ENCODE measurements at regions not wholly inside any gene's neighbourhood (a gene's known extent, or its start where the extent isn't known, plus 50 kb on each side); places are given as distances from the start of the nearest gene placed in this dataset.

DNA sequence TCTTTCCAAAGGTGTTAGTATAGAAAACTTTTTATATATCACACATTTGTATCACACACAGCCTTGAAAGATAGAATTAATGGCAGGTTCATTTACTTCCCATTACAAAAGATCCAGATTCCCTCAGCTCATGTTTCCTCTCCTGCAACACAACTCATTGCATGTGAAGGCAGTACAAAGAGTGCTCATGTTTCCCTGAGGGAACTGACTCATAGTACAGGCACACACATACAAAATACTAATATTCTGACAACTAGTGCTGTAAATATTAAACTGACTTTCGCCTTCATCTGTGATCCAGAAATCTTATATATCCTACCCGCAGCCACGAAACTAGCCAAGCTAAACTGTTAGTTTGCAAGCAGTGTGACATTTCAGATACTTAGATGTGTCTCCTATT lies 819.8 kb upstream of the PCDH7 start:
- Histone ChIP-seq H3K4me3 (ENCODE audit: control insufficient read depth in 2 of 3, extremely low read depth in 1 of 3, insufficient read depth in 2 of 3, low read depth in 1 of 3, low read length in 3 of 3) (no peak overlapping the region), H3K27me3 (ENCODE audit: control insufficient read depth, extremely low read depth, insufficient read depth, low read length) (no peaks in the 10 kb centered on the region), H3K9me1 (ENCODE audit: control insufficient read depth, extremely low read depth, insufficient read depth, low read length) (no peaks in the 10 kb centered on the region), H3K36me3 (ENCODE audit: control insufficient read depth in 2 of 2, extremely low read depth in 1 of 2, insufficient read depth in 2 of 2, low read length in 2 of 2) (no peaks in the 10 kb centered on the region), H4K20me1 (ENCODE audit: control insufficient read depth, extremely low read depth, insufficient read depth, low read length) (no peaks in the 10 kb centered on the region), H2AFZ (ENCODE audit: control insufficient read depth, low read length) (no peak overlapping the region), H3K9ac (ENCODE audit: control insufficient read depth, extremely low read depth, insufficient read depth, low read length) (no peak overlapping the region), H3K9me3 (ENCODE audit: control insufficient read depth, low read depth, low read length) (no peaks in the 10 kb centered on the region), H3K79me2 (ENCODE audit: control insufficient read depth, insufficient read depth, low read length) (no peaks in the 10 kb centered on the region), H3K4me1 (ENCODE audit: control insufficient read depth, extremely low read depth, insufficient read depth, low read length) (no peaks in the 10 kb centered on the region), H3K4me2 (ENCODE audit: control insufficient read depth, extremely low read depth, insufficient read depth, low read depth, low read length) (no peak overlapping the region), H3K27ac (ENCODE audit: control insufficient read depth, insufficient read depth, low read length) (no peak overlapping the region)
- dilution Hi-C loops (cut with MboI; ENCODE audit: extremely low pct_ligation_motif_present, low sequenced_read_pairs) = no loop called here
- FAIRE-seq (no peak), DNase-seq (ENCODE audit: low read depth, low spot score) (no peak)
- TF ChIP-seq, protein P1, sequence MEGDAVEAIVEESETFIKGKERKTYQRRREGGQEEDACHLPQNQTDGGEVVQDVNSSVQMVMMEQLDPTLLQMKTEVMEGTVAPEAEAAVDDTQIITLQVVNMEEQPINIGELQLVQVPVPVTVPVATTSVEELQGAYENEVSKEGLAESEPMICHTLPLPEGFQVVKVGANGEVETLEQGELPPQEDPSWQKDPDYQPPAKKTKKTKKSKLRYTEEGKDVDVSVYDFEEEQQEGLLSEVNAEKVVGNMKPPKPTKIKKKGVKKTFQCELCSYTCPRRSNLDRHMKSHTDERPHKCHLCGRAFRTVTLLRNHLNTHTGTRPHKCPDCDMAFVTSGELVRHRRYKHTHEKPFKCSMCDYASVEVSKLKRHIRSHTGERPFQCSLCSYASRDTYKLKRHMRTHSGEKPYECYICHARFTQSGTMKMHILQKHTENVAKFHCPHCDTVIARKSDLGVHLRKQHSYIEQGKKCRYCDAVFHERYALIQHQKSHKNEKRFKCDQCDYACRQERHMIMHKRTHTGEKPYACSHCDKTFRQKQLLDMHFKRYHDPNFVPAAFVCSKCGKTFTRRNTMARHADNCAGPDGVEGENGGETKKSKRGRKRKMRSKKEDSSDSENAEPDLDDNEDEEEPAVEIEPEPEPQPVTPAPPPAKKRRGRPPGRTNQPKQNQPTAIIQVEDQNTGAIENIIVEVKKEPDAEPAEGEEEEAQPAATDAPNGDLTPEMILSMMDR (optimal IDR thresholded peaks at IDR 0.05 in 1 of 3, IDR thresholded peaks at IDR 0.05 in 1 of 3, conservative IDR thresholded peaks at IDR 0.05 in 1 of 3; ENCODE audit: extremely low read depth in 1 of 3, insufficient read depth in 2 of 3, low read length in 3 of 3) = no peak
- no peak for TF ChIP-seq EZH2 (IDR thresholded peaks at IDR 0.05; ENCODE audit: low read length)

DNA sequence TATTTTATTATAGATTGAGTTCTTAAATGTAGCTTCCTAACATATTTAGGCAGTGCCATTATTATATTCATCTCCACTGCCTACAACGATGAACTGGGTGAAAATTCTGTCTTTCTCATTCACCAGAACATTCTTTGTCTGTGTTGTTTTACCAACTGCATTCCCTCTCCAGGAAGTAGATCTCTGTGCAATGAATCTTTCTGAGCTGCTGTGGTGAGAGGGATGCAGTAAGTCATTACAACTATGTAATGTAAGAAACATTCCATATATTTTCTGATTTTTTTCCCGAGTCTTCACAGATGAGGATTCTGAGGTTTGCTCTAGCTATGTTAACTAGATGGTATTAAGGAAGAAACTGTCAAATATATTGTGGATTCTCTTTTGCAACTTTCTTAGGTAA lies 811.9 kb upstream of the PCDH7 start:
- H3K27me3 ChIP-seq (ENCODE audit: control insufficient read depth, extremely low read depth, insufficient read depth, low read length) = no peaks in the 10 kb centered on the region
- no peak overlapping the region for H2AFZ ChIP-seq (ENCODE audit: control insufficient read depth, low read length)
- no peaks in the 10 kb centered on the region for H3K79me2 ChIP-seq (ENCODE audit: control insufficient read depth, insufficient read depth, low read length)
- no peaks in the 10 kb centered on the region for H3K9me3 ChIP-seq (ENCODE audit: control insufficient read depth, low read depth, low read length)
- H3K4me2 ChIP-seq (ENCODE audit: control insufficient read depth, extremely low read depth, insufficient read depth, low read depth, low read length) = no peak overlapping the region
- no peaks in the 10 kb centered on the region for H3K36me3 ChIP-seq (ENCODE audit: control insufficient read depth in 2 of 2, extremely low read depth in 1 of 2, insufficient read depth in 2 of 2, low read length in 2 of 2)
- no peaks in the 10 kb centered on the region for H3K4me1 ChIP-seq (ENCODE audit: control insufficient read depth, extremely low read depth, insufficient read depth, low read length)
- dilution Hi-C loops (cut with MboI; ENCODE audit: extremely low pct_ligation_motif_present, low sequenced_read_pairs) = no loop called here
- H3K27ac ChIP-seq (ENCODE audit: control insufficient read depth, insufficient read depth, low read length) = no peak overlapping the region
- no peaks in the 10 kb centered on the region for H4K20me1 ChIP-seq (ENCODE audit: control insufficient read depth, extremely low read depth, insufficient read depth, low read length)
- DNase-seq (ENCODE audit: low read depth, low spot score) (no peak), FAIRE-seq (no peak)
- TF ChIP-seq, protein P1 (optimal IDR thresholded peaks at IDR 0.05 in 1 of 3, IDR thresholded peaks at IDR 0.05 in 1 of 3, conservative IDR thresholded peaks at IDR 0.05 in 1 of 3; ENCODE audit: extremely low read depth in 1 of 3, insufficient read depth in 2 of 3, low read length in 3 of 3) = no peak
- no peak for TF ChIP-seq EZH2 (IDR thresholded peaks at IDR 0.05; ENCODE audit: low read length)
- H3K9me1 ChIP-seq (ENCODE audit: control insufficient read depth, extremely low read depth, insufficient read depth, low read length) = no peaks in the 10 kb centered on the region
- H3K9ac ChIP-seq (ENCODE audit: control insufficient read depth, extremely low read depth, insufficient read depth, low read length) = no peak overlapping the region
- H3K4me3 ChIP-seq (ENCODE audit: control insufficient read depth in 2 of 3, extremely low read depth in 1 of 3, insufficient read depth in 2 of 3, low read depth in 1 of 3, low read length in 3 of 3) = no peak overlapping the region

Measured in keratinocyte (primary cell).